A549 (cell line): ENCODE measurements at regions not wholly inside any gene's neighbourhood (a gene's known extent, or its start where the extent isn't known, plus 50 kb on each side); places are given as distances from the start of the nearest gene placed in this dataset.

Experiments used
- ATAC-seq, 2 experiments: fragments of 200-7000 bp in 1 of 2; fragments of >200 bp in 1 of 2; cut with Nextera tagmentation in 1 of 2; cut with Tn5 transposase in 1 of 2; 3 replicates each; pipeline versions ENCODE4 v1.8.0 to v1.9.1; 2018 to 2020; ENCODE audit warnings: mild to moderate bottlenecking in 1 of 2, moderate library complexity in 1 of 2
- CTCF ChIA-PET: fragments of 300-600 bp; sonication (Branson Sonifier 250); formaldehyde crosslinking; extraction: SDS; loops from one replicate; lab custom pipeline; 2021; ENCODE audit warnings: antibody characterized with exemption, inconsistent platforms; lab: Yijun Ruan, JAX
- POLR2A ChIA-PET: fragments of 350-600 bp; formaldehyde crosslinking; extraction: SDS; loops from one replicate; lab custom pipeline; 2021; ENCODE audit warnings: antibody characterized with exemption, inconsistent platforms; lab: Yijun Ruan, JAX
- DNase-seq, 2 experiments: peaks; one replicate each; pipeline versions ENCODE4 v3.0.0 to v3.0.0-alpha.2; 2011 to 2016; ENCODE audit warnings: low read depth in 1 of 2, low spot score in 1 of 2
- FAIRE-seq: peaks from 2 replicates; lab custom pipeline; 2011; peaks lifted over from hg19 to GRCh38; lab: Jason Lieb, UNC
- H3K27ac ChIP-seq, 2 experiments: fragments of >200 bp; sonication (Bioruptor Twin); formaldehyde crosslinking; 3 replicates each; pipeline ENCODE4 v1.5.1; 2016 to 2017
- H3K4me1 ChIP-seq: fragments of >200 bp; sonication (Bioruptor Twin); formaldehyde crosslinking; 3 replicates; pipeline ENCODE4 v1.6.1; 2016
- H3K4me2 ChIP-seq: fragments of >200 bp; sonication (Bioruptor Twin); formaldehyde crosslinking; 3 replicates; pipeline ENCODE4 v1.6.1; 2016
- H3K4me3 ChIP-seq: fragments of >200 bp; sonication (Bioruptor Twin); formaldehyde crosslinking; 3 replicates; pipeline ENCODE4 v1.5.1; 2016
- H3K9me3 ChIP-seq: fragments of >200 bp; sonication (Bioruptor Twin); formaldehyde crosslinking; 3 replicates; pipeline ENCODE4 v1.6.1; 2016
- ATOH8 ChIP-seq: fragments of 250-450 bp; sonication (Bioruptor Pico); IDR thresholded peaks from 2 replicates; pipeline ENCODE4 v1.5.0; 2020; ENCODE audit warnings: low read depth, mild to moderate bottlenecking, moderate library complexity
- CEBPB ChIP-seq, 2 experiments: fragments of >200 bp in 1 of 2; sonication (Bioruptor Twin) in 1 of 2; formaldehyde crosslinking in 1 of 2; IDR thresholded peaks; 2 replicates each; pipeline ENCODE4 v1.6.1; 2012 to 2016
- E2F6 ChIP-seq: IDR thresholded peaks from 2 replicates; pipeline ENCODE4 v1.6.1; 2012; ENCODE audit warnings: low read depth, borderline replicate concordance
- EHMT2 ChIP-seq: fragments of 200-600 bp; sonication (generic); IDR thresholded peaks from 2 replicates; pipeline ENCODE4 v1.6.1; 2016; ENCODE audit warnings: antibody characterized with exemption, low read depth, mild to moderate bottlenecking, moderate library complexity
- ELK1 ChIP-seq: fragments of 150-350 bp; IDR thresholded peaks from 2 replicates; pipeline ENCODE4 v1.6.1; 2014; ENCODE audit warnings: low read depth, mild to moderate bottlenecking, low read length
- EP300 ChIP-seq, 2 experiments: fragments of >200 bp; sonication (Bioruptor Twin); formaldehyde crosslinking; IDR thresholded peaks; 2 replicates in 1 of 2; 3 replicates in 1 of 2; pipeline ENCODE4 v1.6.1; 2016 to 2017
- FOSB ChIP-seq: fragments of 250-450 bp; sonication (Bioruptor Pico); IDR thresholded peaks from 2 replicates; pipeline ENCODE4 v1.5.0; 2020; ENCODE audit warnings: mild to moderate bottlenecking, moderate library complexity
- FOXS1 ChIP-seq: fragments of 250-450 bp; sonication (Bioruptor Pico); IDR thresholded peaks from 2 replicates; pipeline ENCODE4 v1.5.0; 2020; ENCODE audit warnings: mild to moderate bottlenecking, moderate library complexity
- HES2 ChIP-seq: fragments of >200 bp; sonication (Bioruptor Twin); formaldehyde crosslinking; IDR thresholded peaks from 2 replicates; pipeline ENCODE4 v1.6.1; 2016
- HMGXB4 ChIP-seq: fragments of 250-450 bp; sonication (Bioruptor Pico); IDR thresholded peaks from 2 replicates; pipeline ENCODE4 v1.5.0; 2021; ENCODE audit warnings: mild to moderate bottlenecking, moderate library complexity, borderline replicate concordance
- HOXB13 ChIP-seq: fragments of 250-450 bp; sonication (Bioruptor Pico); IDR thresholded peaks from 2 replicates; pipeline ENCODE4 v1.5.0; 2020; ENCODE audit warnings: low read depth, mild to moderate bottlenecking, moderate library complexity
- JUNB ChIP-seq: fragments of >200 bp; sonication (Bioruptor Twin); formaldehyde crosslinking; IDR thresholded peaks from 2 replicates; pipeline ENCODE4 v1.6.1; 2016
- KDM1A ChIP-seq: fragments of 200-600 bp; sonication (generic); IDR thresholded peaks from 2 replicates; pipeline ENCODE4 v1.6.1; 2016; ENCODE audit warnings: low read depth, mild to moderate bottlenecking
- MAFK ChIP-seq: fragments of 450-650 bp; IDR thresholded peaks from 2 replicates; pipeline ENCODE4 v1.6.1; 2014; ENCODE audit not compliant: partially characterized antibody
- MAX ChIP-seq: IDR thresholded peaks from 2 replicates; pipeline ENCODE4 v1.6.1; 2012
- NFE2L2 ChIP-seq: fragments of 150-350 bp; conservative IDR thresholded peaks from 2 replicates; pipeline ENCODE4 v1.6.1; 2014; ENCODE audit warnings: low read length
- PBX3 ChIP-seq: IDR thresholded peaks from 2 replicates; pipeline ENCODE4 v1.6.1; 2012
- RCOR1 ChIP-seq: fragments of 150-350 bp; IDR thresholded peaks from 2 replicates; pipeline ENCODE4 v1.6.1; 2014; ENCODE audit warnings: antibody characterized with exemption, low read length, low read depth
- RNF2 ChIP-seq: fragments of 200-600 bp; sonication (generic); IDR thresholded peaks from 2 replicates; pipeline ENCODE4 v1.6.1; 2016; ENCODE audit warnings: low read depth, mild to moderate bottlenecking, antibody characterized with exemption, moderate library complexity, borderline replicate concordance
- SMC3 ChIP-seq: fragments of >200 bp; sonication (Bioruptor Twin); formaldehyde crosslinking; IDR thresholded peaks from 3 replicates; pipeline ENCODE4 v1.6.1; 2018; ENCODE audit warnings: inconsistent platforms
- SREBF2 ChIP-seq: fragments of 450-650 bp; IDR thresholded peaks from 2 replicates; pipeline ENCODE4 v1.6.1; 2014; ENCODE audit warnings: mild to moderate bottlenecking, moderate library complexity
- TFCP2L1 ChIP-seq: fragments of 250-450 bp; sonication (Bioruptor Pico); IDR thresholded peaks from 2 replicates; pipeline ENCODE4 v1.5.0; 2021; ENCODE audit warnings: mild to moderate bottlenecking
- ZC3H11A ChIP-seq: fragments of 450-650 bp; IDR thresholded peaks from 2 replicates; pipeline ENCODE4 v1.6.1; 2014; ENCODE audit warnings: antibody characterized with exemption, mild to moderate bottlenecking
- WGBS: methylation state at CpG from one replicate; pipeline ENCODE4 v1.1.6; 2017; ENCODE audit errors: missing lambda C conversion rate; 5-methylcytosine and 5-hydroxymethylcytosine counted together

GRCh38 chr13:112177450-112178288 is 110.7 kb downstream of the SOX1 start:
- Histone ChIP-seq H3K27ac (no peak overlapping the region), H3K4me1 (no peaks in the 10 kb centered on the region), H3K4me2 (no peak overlapping the region), H3K4me3 (no peak overlapping the region), H3K9me3 (no peaks in the 10 kb centered on the region; the same call in 2 of the 3 replicates)
- CTCF ChIA-PET, result no interaction called here
- POLR2A ChIA-PET, result no interaction called here
- WGBS, result 31% methylated on average over 12 of the region's 12 CpGs
- TF ChIP-seq E2F6, result no peak
- no peak for TF ChIP-seq PBX3
- TF ChIP-seq ZC3H11A, result no peak
- no peak for TF ChIP-seq MAX
- no peak for TF ChIP-seq RNF2
- TF ChIP-seq NFE2L2, result no peak
- FAIRE-seq, result no peak
- ATAC-seq, result no peak
- no peak for DNase-seq

GRCh38 chr13:112178769-112179168 is 111.8 kb downstream of the SOX1 start:
- CTCF ChIA-PET, result no interaction called here
- 60% methylated on average over 4 of the region's 5 CpGs for WGBS
- no peak overlapping the region for H3K27ac ChIP-seq
- FAIRE-seq (no peak), DNase-seq (no peak), ATAC-seq (no peak)
- H3K4me3 ChIP-seq, result no peak overlapping the region
- no peaks in the 10 kb centered on the region for H3K4me1 ChIP-seq
- no peak for TF ChIP-seq ATOH8 (CRISPR knock-in tag)
- no peak for TF ChIP-seq HOXB13 (CRISPR knock-in tag)
- TF ChIP-seq FOXS1 (CRISPR knock-in tag), result no peak
- TF ChIP-seq KDM1A, result no peak
- no peak for TF ChIP-seq RNF2
- TF ChIP-seq SREBF2, result no peak
- TF ChIP-seq ZC3H11A, result no peak
- no peak for TF ChIP-seq RCOR1
- no peak for TF ChIP-seq TFCP2L1 (CRISPR knock-in tag)
- no peak for TF ChIP-seq JUNB
- no peak for TF ChIP-seq MAFK
- no peak for TF ChIP-seq CEBPB (IDR thresholded peaks at IDR 0.05)
- TF ChIP-seq EP300 (IDR thresholded peaks at IDR 0.05), result no peak
- no peak for TF ChIP-seq FOSB (CRISPR knock-in tag)
- no peak for TF ChIP-seq HES2
- POLR2A ChIA-PET, result no interaction called here
- H3K9me3 ChIP-seq, result no peaks in the 10 kb centered on the region; the same call in 2 of the 3 replicates
- no peak overlapping the region for H3K4me2 ChIP-seq

GRCh38 chr13:112179421-112179820 is 112.5 kb downstream of the SOX1 start:
- H3K4me1 ChIP-seq, result no peaks in the 10 kb centered on the region
- no peak overlapping the region for H3K27ac ChIP-seq
- ChIA-PET CTCF (no interaction called here), POLR2A (no interaction called here)
- no peak for TF ChIP-seq EHMT2
- TF ChIP-seq E2F6, result no peak
- no peak for TF ChIP-seq RNF2
- no peak for TF ChIP-seq SMC3
- TF ChIP-seq EP300 (IDR thresholded peaks at IDR 0.05), result no peak
- no peak for TF ChIP-seq HMGXB4 (CRISPR knock-in tag)
- no peak for TF ChIP-seq ELK1
- H3K9me3 ChIP-seq, result no peaks in the 10 kb centered on the region; the same call in 2 of the 3 replicates
- no peak overlapping the region for H3K4me3 ChIP-seq
- FAIRE-seq (no peak), DNase-seq (no peak), ATAC-seq (no peak)
- WGBS, result 33% methylated on average over 4 of the region's 9 CpGs
- no peak overlapping the region for H3K4me2 ChIP-seq
